Suprapubic skin (tissue), 4 donors: ENCODE measurements at regions not wholly inside any gene's neighbourhood (a gene's known extent, or its start where the extent isn't known, plus 50 kb on each side); places are given as distances from the start of the nearest gene placed in this dataset.
"Not testable (repeated sequence)": the region's sequence is repeated elsewhere in the genome, so short reads cannot be mapped to it uniquely, and the experiment has no call there.

Source experiments
- DNase-seq, 2 donors: peaks; one replicate each; pipeline ENCODE4 v3.0.0-alpha.2; 2019; ENCODE audit warnings: low spot score in 2 of 2
- H3K27ac ChIP-seq: fragments of 200-600 bp; sonication (generic); one replicate; pipeline ENCODE4 v1.5.1; 2019
- H3K27me3 ChIP-seq: fragments of 200-600 bp; sonication (generic); one replicate; pipeline ENCODE4 v1.5.1; 2019
- H3K36me3 ChIP-seq: fragments of 200-600 bp; sonication (generic); one replicate; pipeline ENCODE4 v1.5.1; 2019
- H3K4me1 ChIP-seq: fragments of 200-600 bp; sonication (generic); one replicate; pipeline ENCODE4 v1.5.1; 2019
- H3K4me3 ChIP-seq: fragments of 200-600 bp; sonication (generic); one replicate; pipeline ENCODE4 v1.5.1; 2019; ENCODE audit warnings: mild to moderate bottlenecking
- H3K9me3 ChIP-seq: fragments of 200-600 bp; sonication (generic); one replicate; pipeline ENCODE4 v1.5.1; 2019
- CTCF ChIP-seq, 2 donors: fragments of 200-600 bp in 1 of 2; fragments of 450-650 bp in 1 of 2; sonication (generic) in 1 of 2; IDR thresholded peaks; one replicate each; pipeline ENCODE4 v1.5.1; 2016 to 2019; ENCODE audit warnings: antibody characterized with exemption in 2 of 2, mild to moderate bottlenecking in 1 of 2, moderate library complexity in 1 of 2
- EP300 ChIP-seq: sonication (generic); formaldehyde crosslinking; IDR thresholded peaks from one replicate; pipeline ENCODE4 v1.6.1; 2017; ENCODE audit warnings: antibody characterized with exemption
- POLR2A ChIP-seq, 2 donors: fragments of 450-650 bp; IDR thresholded peaks; one replicate each; pipeline ENCODE4 v1.6.1; 2017; ENCODE audit warnings: antibody characterized with exemption in 2 of 2, mild to moderate bottlenecking in 2 of 2, moderate library complexity in 2 of 2
- POLR2AphosphoS5 ChIP-seq, 3 donors: sonication (generic); formaldehyde crosslinking; IDR thresholded peaks; one replicate each; pipeline ENCODE4 v1.6.1; 2017; ENCODE audit warnings: antibody characterized with exemption in 3 of 3
- WGBS: methylation state at CpG from one replicate; pipeline ENCODE4 v1.1.5; 2018; 5-methylcytosine and 5-hydroxymethylcytosine counted together

DNA sequence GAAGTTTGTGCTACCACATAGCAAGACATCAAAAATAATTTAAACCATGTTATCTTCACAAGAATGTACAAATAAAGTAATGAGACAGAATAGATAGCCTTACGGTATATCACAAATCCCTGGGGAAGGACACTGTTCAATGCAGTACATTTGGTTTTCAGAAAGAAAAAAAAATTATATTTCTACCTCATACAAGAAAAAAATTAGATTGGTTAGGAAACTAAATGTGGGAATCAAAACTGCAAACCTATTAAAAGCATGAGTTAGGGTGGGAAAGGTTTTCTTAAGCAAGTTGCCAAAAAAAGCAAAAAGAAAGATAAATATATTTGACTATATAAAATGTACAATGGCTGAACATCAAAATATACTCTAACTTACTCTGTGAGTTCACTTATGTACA, 201.9 kb upstream of the NREP start:
- no peak for DNase-seq
- Histone ChIP-seq H3K27me3 (no peaks in the 10 kb centered on the region), H3K9me3 (no peaks in the 10 kb centered on the region), H3K36me3 (no peaks in the 10 kb centered on the region), H3K27ac (no peak overlapping the region), H3K4me3 (no peak overlapping the region), H3K4me1 (no peaks in the 10 kb centered on the region)
- WGBS = 90% methylated on average over 1 of the region's 1 CpG
- TF ChIP-seq POLR2AphosphoS5 (IDR thresholded peaks at IDR 0.05) (no peak), CTCF (IDR thresholded peaks at IDR 0.05) (no peak), EP300 (no peak), POLR2A (IDR thresholded peaks at IDR 0.05) (no peak)

- H3K36me3 ChIP-seq, H3K27me3 ChIP-seq, DNase-seq, H3K27ac ChIP-seq, H3K4me3 ChIP-seq, H3K4me1 ChIP-seq, H3K9me3 ChIP-seq: not testable (repeated sequence)
- WGBS = 91% methylated on average over 3 of the region's 3 CpGs
Observed at GRCh38 chr5:111956765-111957164, 199.8 kb upstream of the NREP start.

DNA sequence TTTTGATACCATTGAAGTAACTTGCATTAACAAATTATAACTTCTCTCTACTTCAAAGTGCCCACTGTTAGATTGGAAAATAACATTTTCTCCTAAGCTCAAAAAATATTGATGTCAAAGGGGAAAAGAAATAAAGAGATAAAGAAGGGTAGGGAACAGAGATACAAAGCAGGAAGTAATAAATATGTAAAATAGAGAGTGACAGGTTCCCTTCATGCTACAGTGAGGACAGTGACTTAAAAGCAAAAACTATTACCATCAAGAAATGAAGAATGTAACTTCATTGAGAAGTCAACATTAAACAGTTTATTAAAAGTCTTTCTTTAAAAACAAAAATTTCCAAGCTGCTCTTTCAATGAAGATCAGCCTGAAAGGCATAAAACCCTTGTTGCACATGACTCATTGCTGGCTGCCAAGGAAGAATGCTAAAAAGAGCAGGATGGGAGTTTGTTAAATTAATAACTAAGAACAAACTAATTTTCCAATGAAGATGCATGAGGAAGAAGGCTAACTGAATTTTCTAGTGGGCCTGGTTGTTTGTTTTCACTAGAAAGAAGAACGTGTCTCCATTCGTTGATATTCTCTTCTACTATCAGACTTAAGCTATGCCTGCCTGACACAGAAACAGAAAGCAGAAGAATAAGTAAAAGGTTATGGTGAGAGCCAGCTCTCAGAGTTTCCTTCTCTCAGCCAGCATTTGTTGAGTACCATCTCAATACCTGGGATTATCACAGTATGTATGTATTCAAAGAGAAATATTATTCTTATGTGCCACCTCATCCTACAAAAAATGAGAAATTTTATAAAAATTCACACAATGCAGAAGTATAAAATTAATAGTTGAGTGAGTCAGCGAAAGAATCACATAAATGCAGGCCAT, 197.8 kb upstream of the NREP start:
- Histone ChIP-seq H3K9me3 (no peaks in the 10 kb centered on the region), H3K36me3 (no peaks in the 10 kb centered on the region), H3K4me3 (no peak overlapping the region), H3K4me1 (no peaks in the 10 kb centered on the region), H3K27me3 (no peaks in the 10 kb centered on the region), H3K27ac (no peak overlapping the region)
- 73% methylated on average over 3 of the region's 3 CpGs for WGBS
- DNase-seq = no peak
- TF ChIP-seq POLR2A (IDR thresholded peaks at IDR 0.05) (no peak), POLR2AphosphoS5 (IDR thresholded peaks at IDR 0.05) (no peak), EP300 (no peak), CTCF (IDR thresholded peaks at IDR 0.05) (no peak)

DNA sequence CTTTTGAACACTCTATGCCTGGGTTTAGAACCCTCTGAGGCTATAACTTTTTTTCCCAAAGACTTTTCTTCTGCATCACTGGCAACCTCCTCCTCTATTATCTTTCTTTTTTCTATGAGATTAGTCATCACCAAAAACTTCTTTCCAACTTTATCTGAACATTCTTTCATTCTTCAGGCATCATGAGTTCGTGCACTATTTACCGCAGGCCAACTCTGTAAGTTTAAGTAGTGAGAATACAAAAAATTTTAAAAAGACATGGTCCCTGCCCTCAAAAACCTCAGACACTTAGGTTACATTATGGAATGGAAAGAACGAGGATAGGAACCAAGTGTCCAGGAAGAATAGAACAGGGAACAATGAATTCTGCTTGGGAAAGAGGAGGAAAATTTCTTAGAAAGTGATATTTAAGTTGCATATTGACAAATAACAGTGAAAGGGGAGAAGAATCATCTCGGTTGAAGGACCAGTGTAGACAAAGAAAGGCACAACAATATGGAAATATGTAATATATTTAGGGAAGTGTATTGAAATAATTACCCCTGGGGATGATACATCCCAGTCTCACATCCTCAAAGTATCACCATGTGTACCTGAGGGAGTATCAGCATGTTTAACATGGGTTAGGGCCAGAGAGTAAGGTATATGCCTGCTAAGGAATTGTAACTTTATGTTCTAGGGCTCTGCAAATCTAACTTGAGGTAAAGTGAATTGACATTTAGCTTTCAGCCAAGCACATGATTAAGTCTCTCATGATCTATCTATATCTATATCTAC, 196.5 kb upstream of the NREP start:
- H3K27ac ChIP-seq = no peak overlapping the region

DNA sequence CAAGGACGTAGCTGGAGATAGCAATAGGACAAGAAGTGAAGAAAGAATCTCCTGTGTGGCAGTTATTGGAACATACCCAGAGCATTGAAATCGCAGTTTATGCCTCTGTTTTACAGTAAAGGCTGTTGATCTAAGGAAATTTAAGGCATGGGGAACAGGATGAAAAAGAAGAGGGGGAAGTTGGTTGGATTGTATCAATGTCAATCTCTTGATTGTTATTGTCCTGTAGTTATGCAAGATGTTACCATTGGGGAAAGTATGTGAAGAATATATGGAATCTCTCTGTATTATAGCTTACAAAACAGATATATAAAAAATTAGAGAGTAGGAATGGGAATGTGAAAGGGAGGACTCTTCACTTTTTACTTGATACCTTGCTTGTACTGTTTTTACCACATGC, 195.6 kb upstream of the NREP start:
- Histone ChIP-seq H3K4me3 (no peak overlapping the region), H3K4me1 (no peaks in the 10 kb centered on the region), H3K27me3 (no peaks in the 10 kb centered on the region), H3K36me3 (no peaks in the 10 kb centered on the region), H3K27ac (no peak overlapping the region), H3K9me3 (no peaks in the 10 kb centered on the region)
- DNase-seq = no peak
- WGBS = 82% methylated on average over 2 of the region's 2 CpGs
- no peak for TF ChIP-seq EP300
- no peak for TF ChIP-seq CTCF (IDR thresholded peaks at IDR 0.05)
- no peak for TF ChIP-seq POLR2A (IDR thresholded peaks at IDR 0.05)
- no peak for TF ChIP-seq POLR2AphosphoS5 (IDR thresholded peaks at IDR 0.05)

More for the DNA sequence above, 196.5 kb upstream of the NREP start:
- no peaks in the 10 kb centered on the region for H3K36me3 ChIP-seq
- no peaks in the 10 kb centered on the region for H3K27me3 ChIP-seq
- H3K4me1 ChIP-seq = no peaks in the 10 kb centered on the region
- DNase-seq = no peak
- TF ChIP-seq CTCF (IDR thresholded peaks at IDR 0.05) = no peak
- no peak for TF ChIP-seq POLR2A (IDR thresholded peaks at IDR 0.05)
- TF ChIP-seq POLR2AphosphoS5 (IDR thresholded peaks at IDR 0.05) = no peak
- no peak for TF ChIP-seq EP300
- H3K9me3 ChIP-seq = no peaks in the 10 kb centered on the region
- 81% methylated on average over 4 of the region's 4 CpGs for WGBS
- H3K4me3 ChIP-seq = no peak overlapping the region
